ENCODE measurements at regions not wholly inside any gene's neighbourhood (a gene's known extent, or its start where the extent isn't known, plus 50 kb on each side); places are given as distances from the start of the nearest gene placed in this dataset.

DNA sequence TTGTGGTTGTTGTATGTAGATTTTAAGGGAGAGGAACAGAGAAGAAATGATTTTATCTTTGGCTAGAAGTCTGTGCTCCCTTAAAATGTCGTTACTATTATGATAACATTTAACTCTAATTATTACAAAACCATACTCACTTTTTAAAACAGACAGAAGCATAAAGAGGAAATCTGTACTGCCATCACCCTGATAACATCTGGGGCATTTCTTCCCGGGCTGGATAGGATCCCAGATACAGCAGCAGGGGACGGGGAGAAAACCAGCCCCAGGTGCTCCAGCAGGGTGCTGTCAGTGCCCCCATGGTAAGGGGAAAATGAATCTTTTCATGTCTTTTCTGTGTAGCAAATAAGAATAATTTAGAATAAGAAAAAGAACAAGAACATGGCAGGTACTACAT is 139.4 kb upstream of the IRX6 start:
- H3K4me3 ChIP-seq (ENCODE audit: low read depth, low read length), result no peak overlapping the region
- TF ChIP-seq, protein P1, sequence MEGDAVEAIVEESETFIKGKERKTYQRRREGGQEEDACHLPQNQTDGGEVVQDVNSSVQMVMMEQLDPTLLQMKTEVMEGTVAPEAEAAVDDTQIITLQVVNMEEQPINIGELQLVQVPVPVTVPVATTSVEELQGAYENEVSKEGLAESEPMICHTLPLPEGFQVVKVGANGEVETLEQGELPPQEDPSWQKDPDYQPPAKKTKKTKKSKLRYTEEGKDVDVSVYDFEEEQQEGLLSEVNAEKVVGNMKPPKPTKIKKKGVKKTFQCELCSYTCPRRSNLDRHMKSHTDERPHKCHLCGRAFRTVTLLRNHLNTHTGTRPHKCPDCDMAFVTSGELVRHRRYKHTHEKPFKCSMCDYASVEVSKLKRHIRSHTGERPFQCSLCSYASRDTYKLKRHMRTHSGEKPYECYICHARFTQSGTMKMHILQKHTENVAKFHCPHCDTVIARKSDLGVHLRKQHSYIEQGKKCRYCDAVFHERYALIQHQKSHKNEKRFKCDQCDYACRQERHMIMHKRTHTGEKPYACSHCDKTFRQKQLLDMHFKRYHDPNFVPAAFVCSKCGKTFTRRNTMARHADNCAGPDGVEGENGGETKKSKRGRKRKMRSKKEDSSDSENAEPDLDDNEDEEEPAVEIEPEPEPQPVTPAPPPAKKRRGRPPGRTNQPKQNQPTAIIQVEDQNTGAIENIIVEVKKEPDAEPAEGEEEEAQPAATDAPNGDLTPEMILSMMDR (conservative IDR thresholded peaks at IDR 0.05; ENCODE audit: low read depth, low read length), result no peak
- no peak for DNase-seq (ENCODE audit: low read depth)

DNA sequence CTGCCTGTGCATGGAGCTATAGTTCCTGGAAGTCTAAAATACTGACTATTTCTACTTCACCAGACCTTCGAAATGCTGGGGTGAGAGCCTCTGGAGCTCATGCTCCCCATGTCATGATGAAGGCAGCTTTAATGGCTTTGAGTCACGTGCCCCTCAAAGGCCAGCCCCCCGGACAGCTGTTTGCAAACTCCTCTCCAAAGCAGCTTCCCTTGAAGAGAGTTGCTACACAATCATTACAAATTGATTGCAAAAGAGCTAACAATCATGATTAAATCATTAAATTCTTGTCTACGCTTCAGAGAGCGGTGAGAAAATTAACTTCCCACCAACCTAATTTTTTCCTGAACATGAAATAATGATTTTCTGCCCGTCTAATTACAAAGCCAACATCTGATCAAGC is 134.8 kb upstream of the IRX6 start:
- no peak for DNase-seq (ENCODE audit: low read depth)
- H3K4me3 ChIP-seq (ENCODE audit: low read depth, low read length), result no peak overlapping the region
- TF ChIP-seq, protein P1 (conservative IDR thresholded peaks at IDR 0.05; ENCODE audit: low read depth, low read length), result no peak

DNA sequence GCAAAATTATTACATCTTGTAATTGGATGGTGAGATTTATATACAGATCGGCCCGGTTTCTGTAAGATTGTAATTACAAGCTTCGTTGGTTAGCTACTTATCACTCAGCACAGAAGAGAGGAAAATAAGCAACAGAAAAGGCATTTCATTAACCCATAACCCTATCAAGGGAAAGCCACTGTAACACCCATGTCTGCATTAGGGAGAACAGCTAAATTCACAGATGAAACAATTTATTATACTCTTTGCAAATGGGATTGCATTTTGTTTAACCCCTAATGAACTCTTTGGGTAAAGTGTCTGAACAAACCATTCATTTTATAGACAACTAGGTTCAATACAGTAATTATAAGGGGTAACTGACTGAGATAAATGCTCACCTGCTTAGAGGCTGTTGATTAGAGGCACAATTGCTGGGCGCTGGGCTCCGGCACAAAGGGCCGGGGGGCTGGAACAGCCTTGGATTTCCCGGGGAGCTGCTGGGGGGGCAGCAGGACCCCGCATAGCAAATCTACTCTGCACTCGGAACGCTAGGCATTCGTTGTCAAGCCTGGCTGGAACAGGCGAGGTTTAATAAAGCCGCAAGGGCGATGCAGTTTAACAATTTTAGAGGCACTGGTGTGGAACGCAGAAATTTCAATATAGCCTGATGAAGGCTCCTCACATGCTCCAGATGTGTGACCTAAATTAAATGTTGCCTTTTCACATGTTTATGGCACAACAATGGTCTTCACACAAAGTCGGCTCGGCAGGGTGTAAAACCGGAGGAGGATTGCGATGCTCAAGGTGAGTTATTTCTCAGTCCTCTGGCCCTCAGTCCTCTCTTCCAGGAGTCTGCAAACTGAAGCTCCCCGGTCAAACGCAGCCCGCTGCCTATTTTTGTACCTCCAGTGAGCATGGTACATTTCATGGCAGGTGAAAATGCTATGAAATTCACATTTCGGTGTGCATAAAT is 134.0 kb upstream of the IRX6 start:
- TF ChIP-seq, protein P1 (conservative IDR thresholded peaks at IDR 0.05; ENCODE audit: low read depth, low read length), result no peak
- DNase-seq (ENCODE audit: low read depth), result no peak
- no peak overlapping the region for H3K4me3 ChIP-seq (ENCODE audit: low read depth, low read length)

DNA sequence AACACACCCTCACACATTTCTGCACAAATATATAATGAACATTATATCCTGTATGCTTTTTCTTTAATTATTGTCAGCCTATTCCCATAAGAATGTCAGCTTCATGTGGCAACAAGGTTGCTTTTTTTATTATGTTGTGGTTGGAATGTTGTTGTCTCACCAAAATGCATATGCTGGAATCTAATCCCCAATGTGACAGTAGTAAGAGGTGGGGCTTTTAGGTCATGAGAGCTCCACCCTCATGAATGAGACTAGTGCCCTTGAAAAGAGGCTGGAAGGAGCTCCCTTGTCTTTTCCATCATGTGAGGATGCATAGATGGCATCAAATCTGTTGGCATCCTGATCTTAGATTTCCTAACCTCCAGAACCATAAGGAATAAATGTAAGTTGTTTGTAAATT is 131.3 kb upstream of the IRX6 start:
- TF ChIP-seq, protein P1 (conservative IDR thresholded peaks at IDR 0.05; ENCODE audit: low read depth, low read length), result no peak
- H3K4me3 ChIP-seq (ENCODE audit: low read depth, low read length), result no peak overlapping the region
- no peak for DNase-seq (ENCODE audit: low read depth)

DNA sequence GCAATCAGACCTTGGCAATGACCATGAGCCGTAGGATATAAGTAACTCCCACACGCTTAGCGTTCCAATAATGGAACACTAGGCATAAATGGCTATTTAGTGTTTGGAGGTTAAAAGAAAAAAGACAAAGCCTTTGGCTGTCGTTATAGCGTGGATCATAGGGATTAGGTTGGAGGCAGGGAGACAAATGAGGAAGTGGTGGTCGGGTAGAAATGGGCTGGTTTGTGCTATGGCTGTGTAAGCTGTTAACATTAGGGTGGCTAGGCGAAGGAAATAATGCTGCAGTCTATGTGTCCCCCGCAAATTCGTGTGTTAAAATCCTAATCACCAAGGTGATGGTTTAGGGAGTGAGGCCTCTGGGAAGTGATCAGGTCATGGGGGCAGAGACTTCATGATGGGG is 120.4 kb upstream of the IRX6 start:
- H3K4me3 ChIP-seq (ENCODE audit: low read depth, low read length), result no peak overlapping the region
- DNase-seq (ENCODE audit: low read depth), result no peak
- TF ChIP-seq, protein P1 (conservative IDR thresholded peaks at IDR 0.05; ENCODE audit: low read depth, low read length), result no peak

DNA sequence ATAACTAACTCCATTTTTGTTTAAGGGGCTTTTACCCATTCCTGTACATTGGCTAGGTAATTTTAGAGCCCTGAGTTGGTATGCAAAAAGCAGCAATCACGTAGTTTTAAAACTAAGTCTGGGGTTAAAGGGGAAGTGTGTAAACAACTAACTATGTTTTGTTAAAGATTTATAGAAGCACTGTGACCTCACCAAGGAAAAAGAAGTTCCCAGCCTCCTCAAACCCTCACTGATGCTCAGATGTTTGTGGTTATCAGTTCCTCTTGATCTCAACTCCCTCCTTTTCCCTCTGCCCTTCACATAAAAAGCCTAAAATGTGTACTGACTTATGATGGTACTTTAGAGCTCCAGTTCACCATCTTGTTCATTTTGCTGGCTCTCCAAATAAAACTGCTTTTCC is 119.9 kb upstream of the IRX6 start:
- no peak overlapping the region for H3K4me3 ChIP-seq (ENCODE audit: low read depth, low read length)
- no peak for DNase-seq (ENCODE audit: low read depth)
- TF ChIP-seq, protein P1 (conservative IDR thresholded peaks at IDR 0.05; ENCODE audit: low read depth, low read length), result no peak

DNA sequence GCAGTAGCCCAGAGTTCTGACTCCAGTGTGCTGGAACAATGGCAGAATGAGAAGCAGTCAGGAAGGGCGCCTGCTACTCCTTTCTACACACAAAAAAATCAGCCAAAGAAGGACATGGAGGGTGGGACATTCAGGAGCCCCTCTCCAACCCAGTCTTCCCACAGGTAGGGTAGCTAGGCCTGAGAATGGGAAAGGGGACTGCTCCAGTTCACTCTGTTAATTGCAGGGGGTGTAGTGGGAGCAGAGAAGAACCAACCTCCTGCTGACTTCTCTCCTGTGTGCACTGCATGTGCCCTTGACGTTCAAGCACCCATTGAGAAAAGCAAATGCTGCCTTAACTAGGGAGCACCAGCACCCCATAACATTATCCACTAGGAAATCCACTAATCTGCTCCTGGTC is 119.1 kb upstream of the IRX6 start:
- no peak for DNase-seq (ENCODE audit: low read depth)
- H3K4me3 ChIP-seq (ENCODE audit: low read depth, low read length), result no peak overlapping the region
- TF ChIP-seq, protein P1 (conservative IDR thresholded peaks at IDR 0.05; ENCODE audit: low read depth, low read length), result no peak

All from epithelial cell of proximal tubule (primary cell).